Tibial artery (tissue), 4 donors: ENCODE measurements at regions not wholly inside any gene's neighbourhood (a gene's known extent, or its start where the extent isn't known, plus 50 kb on each side); places are given as distances from the start of the nearest gene placed in this dataset.

Experiments used
- DNase-seq, 2 donors: peaks; one replicate each; pipeline ENCODE4 v3.0.0-alpha.2; 2019
- H3K27ac ChIP-seq, 2 donors: fragments of 200-600 bp; sonication (generic) in 1 of 2; 1 replicate in 1 of 2; 2 replicates in 1 of 2; pipeline ENCODE4 v1.5.1; 2018 to 2019; ENCODE audit warnings: mild to moderate bottlenecking in 1 of 2
- H3K27me3 ChIP-seq, 2 donors: fragments of 200-600 bp; sonication (generic) in 1 of 2; one replicate each; pipeline versions ENCODE4 v1.5.1 to v1.6.0; 2016 to 2019
- H3K36me3 ChIP-seq, 3 donors: fragments of 200-600 bp; sonication (generic) in 2 of 3; one replicate each; pipeline ENCODE4 v1.5.1; 2016 to 2019; ENCODE audit warnings: mild to moderate bottlenecking in 2 of 3
- H3K4me1 ChIP-seq, 4 donors: fragments of 200-600 bp; sonication (generic) in 2 of 4; 1 replicate in 3 of 4; 2 replicates in 1 of 4; pipeline ENCODE4 v1.5.1; 2016 to 2019
- H3K4me3 ChIP-seq, 2 donors: fragments of 200-600 bp; sonication (generic) in 1 of 2; 1 replicate in 1 of 2; 2 replicates in 1 of 2; pipeline ENCODE4 v1.5.1; 2018 to 2019; ENCODE audit warnings: mild to moderate bottlenecking in 2 of 2
- H3K9me3 ChIP-seq, 3 donors: fragments of 200-600 bp; sonication (generic) in 1 of 3; one replicate each; pipeline ENCODE4 v1.5.1; 2016 to 2019
- CTCF ChIP-seq, 2 experiments: fragments of 200-600 bp in 1 of 2; fragments of 450-650 bp in 1 of 2; IDR thresholded peaks; one replicate each; pipeline ENCODE4 v1.5.1; 2017 to 2019; ENCODE audit warnings: antibody characterized with exemption in 2 of 2, mild to moderate bottlenecking in 1 of 2, moderate library complexity in 1 of 2
- intact Hi-C: fragments of 100-400 bp; cut with DNase I; formaldehyde crosslinking; loops from one replicate; pipeline ENCODE4 v1.15.0; 2023; ENCODE audit warnings: low total_unique reads

- no peaks in the 10 kb centered on the region for H3K36me3 ChIP-seq
- H3K4me1 ChIP-seq = peaks cover 0 to 6% (median 0%) of the 10 kb centered on the region in 4 donors
- TF ChIP-seq CTCF (IDR thresholded peaks at IDR 0.05) = no peak
- no peak for DNase-seq
- H3K9me3 ChIP-seq = no peaks in the 10 kb centered on the region
- H3K27ac ChIP-seq = no peak overlapping the region
- intact Hi-C loops = no loop called here
- no peaks in the 10 kb centered on the region for H3K27me3 ChIP-seq
- H3K4me3 ChIP-seq = no peak overlapping the region
Observed at GRCh38 chr2:71778514-71778913, 325.2 kb downstream of the DYSF start.

GRCh38 chr2:71777946-71778345, 324.6 kb downstream of the DYSF start:
- H3K27me3 ChIP-seq = no peaks in the 10 kb centered on the region
- H3K4me1 ChIP-seq = peaks cover 0 to 6% (median 0%) of the 10 kb centered on the region in 4 donors
- TF ChIP-seq CTCF (IDR thresholded peaks at IDR 0.05) = no peak
- intact Hi-C loops = no loop called here
- no peak overlapping the region for H3K4me3 ChIP-seq
- H3K27ac ChIP-seq = no peak overlapping the region
- no peaks in the 10 kb centered on the region for H3K36me3 ChIP-seq
- no peak for DNase-seq
- H3K9me3 ChIP-seq = no peaks in the 10 kb centered on the region

GRCh38 chr2:71776227-71776626, 322.9 kb downstream of the DYSF start:
- peaks cover 0 to 3% (median 3%) of the 10 kb centered on the region in 3 donors for H3K9me3 ChIP-seq
- no peaks in the 10 kb centered on the region for H3K36me3 ChIP-seq
- no peak overlapping the region for H3K4me3 ChIP-seq
- H3K4me1 ChIP-seq = peaks cover 0 to 6% (median 0%) of the 10 kb centered on the region in 4 donors
- no peak overlapping the region for H3K27ac ChIP-seq
- DNase-seq = no peak
- TF ChIP-seq CTCF (IDR thresholded peaks at IDR 0.05) = no peak
- intact Hi-C loops = no loop called here
- no peaks in the 10 kb centered on the region for H3K27me3 ChIP-seq

GRCh38 chr2:71773218-71773617, 319.9 kb downstream of the DYSF start:
- Histone ChIP-seq H3K4me1 (no peaks in the 10 kb centered on the region), H3K27me3 (no peaks in the 10 kb centered on the region), H3K9me3 (peaks cover 0 to 14% (median 11%) of the 10 kb centered on the region in 3 donors), H3K36me3 (no peaks in the 10 kb centered on the region), H3K4me3 (no peak overlapping the region), H3K27ac (no peak overlapping the region)
- no peak for DNase-seq
- no peak for TF ChIP-seq CTCF (IDR thresholded peaks at IDR 0.05)
- intact Hi-C loops = no loop called here

GRCh38 chr2:71772510-71773172, 319.3 kb downstream of the DYSF start:
- H3K4me1 ChIP-seq = no peaks in the 10 kb centered on the region
- H3K4me3 ChIP-seq = no peak overlapping the region
- H3K27ac ChIP-seq = no peak overlapping the region
- no peaks in the 10 kb centered on the region for H3K27me3 ChIP-seq
- peaks cover 0 to 14% (median 11%) of the 10 kb centered on the region in 3 donors for H3K9me3 ChIP-seq
- intact Hi-C loops = no loop called here
- no peaks in the 10 kb centered on the region for H3K36me3 ChIP-seq
- no peak for DNase-seq
- TF ChIP-seq CTCF (IDR thresholded peaks at IDR 0.05) = no peak
